Tibial nerve (tissue), 3 donors: ENCODE measurements at regions not wholly inside any gene's neighbourhood (a gene's known extent, or its start where the extent isn't known, plus 50 kb on each side); places are given as distances from the start of the nearest gene placed in this dataset.

ENCODE experiments used
- CTCF ChIP-seq, 5 experiments: fragments of 200-600 bp in 3 of 5; fragments of 450-650 bp in 2 of 5; sonication (generic) in 3 of 5; IDR thresholded peaks; one replicate each; pipeline ENCODE4 v1.5.1; 2016 to 2019; ENCODE audit warnings: antibody characterized with exemption in 5 of 5, mild to moderate bottlenecking in 3 of 5, moderate library complexity in 2 of 5
- POLR2A ChIP-seq, 2 donors: fragments of 450-650 bp; IDR thresholded peaks; one replicate each; pipeline ENCODE4 v1.6.1; 2017; ENCODE audit warnings: antibody characterized with exemption in 2 of 2, mild to moderate bottlenecking in 2 of 2, moderate library complexity in 2 of 2

DNA sequence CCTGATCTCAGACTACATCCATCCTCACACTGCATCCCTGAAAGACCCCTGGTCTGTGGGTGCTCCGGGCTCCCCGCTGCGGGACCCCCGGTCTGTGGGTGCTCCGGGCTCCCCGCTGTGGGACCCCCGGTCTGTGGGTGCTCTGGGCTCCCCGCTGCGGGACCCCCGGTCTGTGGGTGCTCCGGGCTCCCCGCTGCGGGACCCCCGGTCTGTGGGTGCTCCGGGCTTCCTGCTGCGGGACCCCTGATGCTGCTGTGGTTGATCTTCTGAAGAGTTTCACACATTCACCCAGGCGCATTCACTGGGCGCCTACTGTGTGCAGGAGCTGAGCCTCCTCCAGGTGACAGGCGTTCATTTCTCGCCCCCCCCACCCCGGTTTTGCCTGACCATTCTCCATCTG is 162.7 kb upstream of the SALL3 start:
- TF ChIP-seq CTCF (IDR thresholded peaks at IDR 0.05) (no peak), POLR2A (IDR thresholded peaks at IDR 0.05) (no peak)
